HG02623 (cell line): ENCODE measurements at regions not wholly inside any gene's neighbourhood (a gene's known extent, or its start where the extent isn't known, plus 50 kb on each side); places are given as distances from the start of the nearest gene placed in this dataset.
A peak's percentile ranks its signal among the peaks of the same experiment; 100 is the strongest.
"Not testable (repeated sequence)": the region's sequence is repeated elsewhere in the genome, so short reads cannot be mapped to it uniquely, and the experiment has no call there.

Experiments
- ATAC-seq: cut with Tn5 transposase; IDR thresholded peaks from one replicate; pipeline ENCODE4 v1.9.1; 2021; ENCODE audit warnings: moderate library complexity; ENCODE audit not compliant: unreplicated experiment

DNA sequence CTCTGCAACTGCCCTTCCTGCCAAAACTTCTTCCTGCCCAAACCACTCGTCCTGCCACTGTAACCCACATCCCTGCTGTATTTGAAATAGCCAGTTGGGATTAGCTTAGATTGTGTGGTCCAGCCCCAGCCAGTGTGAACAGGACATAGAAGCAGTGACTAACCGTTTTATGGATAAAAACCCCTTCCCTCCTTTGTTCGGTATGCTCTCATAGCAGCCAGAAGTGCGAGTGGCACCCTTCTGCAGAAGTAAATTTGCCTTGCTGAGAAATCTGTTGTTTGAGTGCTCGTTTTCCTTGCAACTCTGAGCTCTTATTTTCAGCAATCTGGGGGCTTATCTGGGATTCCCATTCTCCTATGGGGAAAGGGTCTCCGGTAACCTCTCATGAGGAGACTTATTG is 470.0 kb downstream of the PRDM9 start:
- no peak for ATAC-seq

DNA sequence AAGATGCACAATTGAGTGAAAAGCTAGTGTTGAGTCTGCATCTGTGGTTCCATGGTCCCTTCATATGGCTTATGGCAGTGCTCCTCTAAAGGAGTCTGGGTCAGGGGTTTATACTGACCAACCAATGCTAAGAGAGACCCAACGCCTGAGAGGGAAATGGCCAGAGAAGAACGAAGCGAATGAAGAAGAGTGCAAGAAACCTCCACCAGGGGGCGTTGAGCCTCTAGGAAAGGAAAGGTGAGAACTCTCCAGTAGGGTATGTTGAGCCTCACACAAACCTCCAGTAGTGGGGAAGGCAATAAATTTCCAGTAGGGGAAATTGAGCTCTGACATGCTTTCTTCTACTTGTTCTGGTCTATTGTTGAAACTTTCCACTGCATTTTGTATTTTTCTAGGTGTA is 470.6 kb downstream of the PRDM9 start:
- no peak for ATAC-seq

DNA sequence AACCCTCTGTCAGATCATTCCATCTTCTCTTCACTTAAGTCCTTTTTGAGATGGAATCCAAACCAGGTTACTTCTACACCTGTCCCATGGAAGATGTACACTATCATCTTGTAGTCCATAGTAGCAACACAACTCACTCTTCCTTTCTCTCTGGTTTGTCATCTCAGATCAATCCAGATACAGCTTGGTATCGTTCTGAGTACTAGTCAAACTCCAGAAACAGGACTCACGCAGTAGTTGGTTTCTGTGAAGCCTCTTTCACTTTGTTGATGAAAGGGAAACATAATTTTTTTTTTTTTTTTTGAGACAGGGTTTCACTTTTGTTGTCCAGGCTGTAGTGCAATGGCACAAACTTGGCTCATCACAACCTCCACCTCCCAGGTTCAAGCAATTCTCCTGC is 484.0 kb downstream of the PRDM9 start:
- peak; percentile 86 for ATAC-seq

DNA sequence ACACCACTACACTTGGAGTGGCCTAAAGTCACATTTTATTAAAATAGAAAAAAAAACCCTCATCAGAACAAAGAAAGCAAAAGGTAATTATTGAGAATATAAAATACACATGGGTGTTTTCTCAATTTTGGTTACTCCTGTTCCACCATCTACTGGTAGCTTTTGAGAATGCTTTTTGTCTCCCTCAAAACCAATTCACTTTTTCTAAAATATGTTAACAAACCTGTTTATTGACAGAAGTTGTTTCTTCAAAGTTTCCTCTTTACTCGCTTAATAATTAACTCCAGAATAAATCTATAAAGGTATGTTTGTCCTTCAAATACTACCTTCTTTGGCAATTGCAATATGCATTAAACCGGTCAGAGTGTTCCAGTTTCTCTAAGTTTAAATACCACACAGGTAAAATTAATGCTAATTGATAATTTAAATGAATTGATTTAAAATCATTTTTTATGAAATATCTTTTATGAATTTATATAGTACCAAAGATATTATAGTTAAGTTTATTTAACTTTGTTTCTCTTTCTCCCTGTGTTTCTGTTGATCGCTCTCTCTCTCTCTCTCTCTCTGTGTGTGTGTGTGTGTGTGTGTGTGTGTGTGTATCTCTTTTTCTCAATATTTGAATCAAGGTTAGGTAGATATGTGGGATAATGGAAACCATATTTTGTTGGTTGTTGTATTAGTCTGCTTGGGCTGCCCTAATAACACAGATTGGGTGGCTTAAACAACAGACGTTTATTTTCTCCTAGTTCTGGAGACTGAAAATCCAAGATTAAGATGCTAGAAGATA is 487.4 kb downstream of the PRDM9 start:
- ATAC-seq: no peak

DNA sequence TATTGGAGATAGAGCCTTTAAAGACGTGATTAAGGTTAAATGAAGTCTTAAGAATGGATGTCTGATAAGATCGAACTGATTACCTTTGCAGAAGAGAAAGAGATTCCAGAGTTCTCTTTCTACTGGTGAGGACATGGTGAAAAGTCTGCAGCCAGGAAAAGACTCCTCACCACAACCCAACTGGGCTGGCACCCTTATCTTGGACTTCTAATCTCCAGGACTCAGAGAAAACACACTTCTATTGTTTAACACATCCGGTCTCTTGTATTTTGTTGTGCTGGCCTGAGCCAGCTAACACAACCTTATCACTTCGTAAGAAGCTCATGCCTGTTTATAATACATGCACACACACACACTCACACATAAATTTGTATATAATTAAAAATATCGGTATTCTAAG is 489.1 kb downstream of the PRDM9 start:
- ATAC-seq: no peak

DNA sequence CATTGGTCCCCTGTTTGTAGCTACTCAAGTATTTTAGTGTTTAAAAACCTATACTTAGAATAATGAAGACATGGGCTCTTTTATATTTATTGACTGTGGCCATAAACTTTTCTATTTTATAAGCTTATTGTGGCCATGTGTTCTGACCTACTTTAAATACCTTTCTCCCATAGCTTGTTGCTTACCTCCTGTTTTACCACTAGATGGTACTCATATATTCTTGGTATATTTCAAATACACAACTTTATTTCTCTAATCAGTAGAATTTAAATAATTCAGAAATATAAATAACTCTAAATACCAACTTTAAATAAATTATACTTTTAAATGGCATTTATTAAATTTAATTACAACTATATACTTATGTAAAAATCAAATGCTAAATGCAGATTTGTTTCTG is 498.0 kb downstream of the PRDM9 start:
- ATAC-seq: no peak

DNA sequence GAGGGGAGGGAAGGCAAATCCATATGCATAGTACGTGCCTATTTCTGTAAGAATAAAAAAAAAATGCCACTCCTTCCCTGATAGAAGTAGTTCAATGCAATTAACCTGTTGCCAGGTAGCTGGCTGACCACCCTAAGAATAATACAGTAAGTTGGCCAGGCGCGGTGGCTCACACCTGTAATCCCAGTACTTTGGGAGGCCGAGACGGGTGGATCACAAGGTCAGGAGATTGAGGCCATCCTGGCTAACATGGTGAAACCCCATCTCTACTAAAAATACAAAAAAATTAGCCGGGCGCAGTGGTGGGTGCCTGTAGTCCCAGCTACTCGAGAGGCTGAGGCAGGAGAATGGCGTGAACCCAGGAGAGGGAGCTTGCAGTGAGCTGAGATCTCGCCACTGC is 510.3 kb downstream of the PRDM9 start:
- not testable (repeated sequence) for ATAC-seq

DNA sequence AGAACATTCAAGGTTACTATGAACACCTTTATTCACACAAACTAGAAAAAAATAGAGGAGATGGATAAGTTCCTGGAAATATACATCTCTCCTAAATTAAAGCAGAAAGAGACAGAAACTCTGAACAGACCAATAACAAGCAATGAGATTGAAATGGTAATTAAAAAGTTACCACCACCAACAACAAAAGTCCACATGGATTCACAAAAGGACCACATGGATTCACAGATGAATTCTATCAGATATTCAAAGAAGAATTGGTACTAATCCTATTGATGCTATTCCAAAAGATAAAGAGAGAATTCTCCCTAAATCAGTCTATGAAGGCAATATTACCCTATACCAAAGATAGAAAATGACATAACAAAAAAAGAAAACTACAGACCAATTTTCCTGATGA is 518.9 kb downstream of the PRDM9 start:
- ATAC-seq: no peak

DNA sequence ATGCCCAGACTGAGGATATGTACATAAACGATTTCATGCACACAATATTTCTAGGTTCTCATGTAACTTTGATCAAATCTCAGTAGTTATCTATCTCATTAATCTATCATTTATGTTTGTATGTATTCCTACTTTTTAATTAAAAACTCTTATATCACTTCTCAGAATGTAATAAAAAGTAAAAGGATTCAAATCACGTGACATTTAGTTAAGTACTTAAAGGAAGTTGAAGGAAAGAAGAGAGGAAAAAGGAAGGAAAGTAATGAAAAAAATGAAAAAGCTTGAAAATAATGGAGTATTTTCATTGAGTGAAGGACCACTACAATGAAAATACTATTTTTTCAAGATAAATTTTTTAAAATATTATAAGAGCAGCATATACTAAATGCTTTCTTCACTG is 535.3 kb downstream of the PRDM9 start:
- ATAC-seq: no peak

DNA sequence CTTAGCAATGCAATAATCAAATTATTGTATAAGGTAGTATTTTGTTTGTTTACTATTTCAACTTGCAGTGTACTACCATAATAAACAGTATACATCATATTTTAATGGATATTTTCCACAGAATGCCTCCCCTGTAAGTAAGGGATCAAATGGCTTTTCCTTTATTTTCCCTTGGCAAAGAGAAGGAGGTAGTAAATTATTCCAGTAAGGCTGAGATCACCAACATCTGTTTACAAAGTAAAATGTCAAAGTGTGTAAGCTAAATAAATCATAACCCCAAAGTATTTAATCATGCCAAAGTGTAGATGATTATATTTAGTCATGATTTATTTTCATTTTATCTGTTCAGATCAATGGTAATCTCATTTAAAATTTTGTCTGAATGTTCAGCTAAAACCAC is 537.6 kb downstream of the PRDM9 start:
- ATAC-seq: no peak

DNA sequence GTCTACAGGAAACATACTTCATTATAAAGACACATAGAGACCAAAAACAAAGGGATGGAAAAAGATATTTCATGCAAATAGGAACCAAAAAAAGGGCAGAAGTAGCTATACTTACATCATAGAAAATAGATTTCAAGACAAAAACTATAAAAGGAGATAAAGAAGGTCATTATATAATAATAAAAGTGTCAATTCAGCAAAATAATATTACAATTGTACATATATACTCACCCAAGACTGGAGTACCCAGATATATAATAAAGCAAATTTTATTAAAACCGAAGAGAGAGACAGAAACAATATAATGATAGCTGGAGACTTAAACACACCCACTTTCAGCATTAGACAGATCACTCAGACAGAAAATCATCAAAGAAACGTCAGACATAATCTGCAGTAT is 546.3 kb downstream of the PRDM9 start:
- ATAC-seq: no peak

DNA sequence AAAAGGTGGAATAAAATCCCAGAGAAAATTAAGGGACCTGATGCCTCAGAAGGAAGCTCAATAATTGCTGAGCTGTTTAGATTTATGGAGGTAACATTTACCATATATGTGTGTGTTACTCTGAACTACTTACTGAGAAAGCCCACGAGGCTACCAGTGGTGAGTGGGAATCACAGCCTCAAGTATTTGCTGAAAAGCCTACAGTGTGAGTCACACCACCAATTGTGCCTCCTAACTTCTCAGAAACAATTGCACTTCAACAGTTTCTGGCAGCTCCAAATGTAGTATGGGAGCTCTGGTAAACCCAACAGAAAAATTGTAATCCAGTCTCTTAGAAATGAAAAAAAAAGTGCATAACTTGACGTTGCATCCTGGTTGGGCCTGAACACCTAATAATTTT is 551.6 kb downstream of the PRDM9 start:
- ATAC-seq: no peak

DNA sequence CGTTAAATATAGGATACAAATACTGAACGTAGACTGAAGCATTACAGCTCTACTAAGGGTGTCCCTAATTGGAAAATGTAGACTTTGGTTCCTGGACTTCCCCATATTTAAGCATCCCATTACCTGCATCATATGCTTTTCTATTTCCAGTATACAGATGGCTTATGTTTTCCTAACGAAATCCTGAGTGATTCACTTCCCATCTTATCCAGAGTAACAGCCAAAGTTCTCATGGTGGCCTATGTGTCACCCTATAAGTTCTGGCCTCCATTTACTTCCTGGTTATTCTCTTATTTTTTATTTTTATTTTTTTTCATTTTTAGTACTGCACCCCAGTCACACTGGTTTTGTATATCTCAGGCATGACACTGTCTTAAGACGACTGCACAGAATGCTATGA is 552.3 kb downstream of the PRDM9 start:
- ATAC-seq: no peak

DNA sequence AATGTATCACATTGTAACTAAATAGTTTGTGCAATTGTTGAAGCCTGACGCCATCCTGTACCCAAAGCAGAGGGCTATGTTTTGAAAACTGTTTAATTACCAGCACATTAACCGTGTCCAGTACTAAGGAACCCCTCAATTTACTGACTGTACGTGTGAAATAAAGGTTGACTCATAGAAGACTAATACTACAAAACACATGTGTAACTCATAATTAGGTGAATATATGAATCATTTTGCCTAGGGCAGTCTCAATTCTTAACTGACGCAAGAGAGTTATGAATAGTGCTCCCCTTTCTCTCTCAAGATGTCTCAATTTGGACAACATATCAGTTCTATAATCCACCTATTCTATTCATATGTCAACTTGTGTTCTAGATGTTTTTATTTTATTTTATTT is 558.4 kb downstream of the PRDM9 start:
- ATAC-seq: no peak

DNA sequence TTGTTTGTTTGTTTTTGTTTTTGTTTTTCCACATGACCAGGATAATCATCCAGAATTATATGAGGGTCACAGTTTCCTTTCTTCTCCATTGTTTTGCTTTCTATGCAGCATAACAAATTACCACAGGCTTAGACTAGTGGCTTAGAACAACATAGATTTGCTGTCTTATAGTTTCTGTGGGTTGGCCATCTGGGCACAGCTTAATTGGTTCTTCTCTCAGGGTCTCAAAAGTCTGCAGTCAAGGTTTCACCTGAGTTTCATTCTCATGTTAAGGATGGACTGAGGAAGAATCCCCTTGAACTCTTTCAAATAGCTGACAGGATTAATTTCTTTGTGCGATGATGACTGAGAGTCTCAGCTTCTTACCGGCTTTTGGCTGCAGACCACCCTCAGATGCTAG is 559.8 kb downstream of the PRDM9 start:
- ATAC-seq: no peak

DNA sequence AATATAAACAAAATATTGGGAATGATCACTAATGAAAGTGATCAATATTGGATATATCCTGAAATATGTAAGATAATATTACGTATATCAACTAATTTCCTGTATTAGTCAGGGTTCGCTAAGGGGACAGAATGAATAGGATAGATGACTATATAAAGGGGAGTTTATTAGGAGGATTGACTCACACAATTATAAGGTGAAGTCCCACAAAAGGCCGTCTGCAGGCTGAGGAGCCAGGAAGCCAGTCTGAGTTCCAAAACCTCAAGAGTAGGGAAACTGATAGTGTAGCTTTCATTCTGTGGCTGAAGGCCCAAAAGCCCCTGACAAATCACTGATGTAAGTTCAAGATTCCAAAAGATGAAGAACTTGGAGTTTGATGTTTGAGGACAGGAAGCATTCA is 561.1 kb downstream of the PRDM9 start:
- ATAC-seq: no peak

DNA sequence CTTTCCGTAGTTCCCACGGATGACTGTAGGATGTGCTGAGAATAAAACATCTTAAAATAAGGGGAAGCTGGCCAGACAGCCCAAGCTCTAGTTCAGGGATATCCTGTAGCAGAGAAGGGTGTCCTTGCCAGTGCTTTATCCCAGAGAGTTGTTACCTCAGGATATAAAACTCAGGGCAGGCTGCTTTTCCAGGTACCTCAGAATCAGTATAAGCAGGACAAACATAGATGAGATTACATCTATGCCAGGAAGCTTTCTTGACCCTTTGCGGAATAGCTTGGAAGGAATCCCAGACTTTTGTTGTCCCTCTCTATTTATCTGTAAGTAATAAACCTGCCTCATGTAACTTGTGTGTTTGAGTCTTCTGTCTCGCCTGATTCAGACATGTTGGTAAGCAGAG is 565.7 kb downstream of the PRDM9 start:
- no peak for ATAC-seq

DNA sequence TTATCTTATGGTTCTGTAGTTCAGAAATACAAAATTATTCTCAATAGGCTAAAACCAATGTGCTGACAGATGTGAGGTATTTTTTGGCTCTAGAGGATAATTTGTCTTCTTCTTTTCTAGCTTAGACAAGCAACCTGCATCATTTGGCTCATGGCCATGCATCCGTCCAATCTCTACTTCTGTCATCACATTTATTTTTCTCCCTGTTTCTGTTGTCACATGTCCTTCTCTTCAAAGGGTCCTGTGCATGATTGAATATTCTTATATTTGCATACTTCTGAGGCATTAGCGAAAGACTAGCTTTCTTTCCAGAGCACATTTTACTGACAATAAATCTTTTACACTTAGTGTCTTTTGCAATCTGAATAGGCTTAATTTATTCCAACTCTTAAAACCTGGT is 564.7 kb downstream of the CDH10 start:
- no peak for ATAC-seq

DNA sequence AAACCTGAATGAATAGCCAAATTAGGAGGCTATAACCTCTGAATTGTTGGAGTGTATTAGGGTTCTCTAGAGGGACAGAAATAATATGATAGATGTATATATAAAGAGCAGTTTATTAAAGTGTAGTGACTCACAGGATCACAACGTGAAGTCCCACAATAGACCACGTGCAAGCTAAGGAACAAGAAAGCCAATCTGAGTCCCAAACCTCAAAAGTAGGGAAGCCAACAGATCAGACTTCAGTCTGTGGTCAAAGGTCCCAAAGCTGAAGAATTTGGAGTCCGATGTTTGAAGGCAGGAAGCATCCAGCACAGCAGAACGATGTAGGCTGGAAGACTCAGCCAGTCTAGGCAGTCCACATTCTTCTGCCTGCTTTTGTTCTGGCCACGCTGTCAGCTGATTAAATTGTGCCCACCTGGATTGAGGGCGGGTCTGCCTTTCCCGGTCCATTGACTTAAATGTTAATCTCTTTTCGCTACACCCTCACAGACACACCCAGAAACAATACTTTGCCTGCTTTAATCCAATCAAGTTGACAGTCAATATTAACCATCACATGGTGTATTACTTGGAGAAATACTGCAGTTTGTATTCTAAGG is 550.6 kb downstream of the CDH10 start:
- no peak for ATAC-seq

DNA sequence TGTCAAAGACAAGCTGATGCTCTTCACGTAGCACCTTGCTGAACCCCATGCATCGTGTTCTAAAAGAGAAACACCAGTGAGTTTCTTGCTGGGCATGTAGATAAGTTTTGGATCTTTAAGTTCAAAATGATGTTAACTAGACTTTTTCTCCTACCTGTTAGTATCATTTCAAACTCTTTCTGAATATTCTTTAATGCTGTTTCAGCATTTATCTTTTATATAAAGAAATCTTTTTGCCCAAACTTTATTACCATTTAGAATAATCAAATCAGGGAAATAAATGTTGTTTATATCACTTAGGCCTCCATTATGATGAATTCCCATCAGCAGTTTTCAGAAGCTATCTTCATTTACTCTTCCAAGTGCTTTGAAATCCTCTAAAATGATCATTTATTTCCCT is 542.8 kb downstream of the CDH10 start:
- ATAC-seq: no peak

DNA sequence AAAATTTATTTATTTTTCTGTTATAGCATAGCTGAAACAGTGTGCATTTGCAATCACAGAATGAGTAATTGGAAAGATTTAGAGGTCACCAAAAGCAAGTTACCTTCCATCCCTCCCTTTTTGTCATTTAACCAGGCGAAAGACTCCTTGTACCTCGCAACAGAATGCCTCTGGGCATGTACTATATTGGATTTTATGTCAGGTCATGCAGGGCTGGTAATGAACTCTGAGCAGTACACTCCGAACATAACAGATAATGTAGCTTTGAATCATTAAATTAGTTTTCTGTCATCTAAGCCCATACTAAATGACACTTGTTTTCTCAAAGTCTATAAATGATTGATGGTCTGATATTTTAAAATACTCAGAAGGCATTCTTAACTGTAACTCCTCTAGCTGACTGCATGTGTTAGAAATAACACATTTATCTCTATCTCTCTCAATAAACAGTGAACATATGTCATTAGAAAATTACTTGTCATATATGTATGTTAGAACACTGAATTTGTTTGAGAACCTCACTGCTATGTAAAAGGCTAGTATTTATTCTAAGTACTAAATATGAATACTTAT is 541.2 kb downstream of the CDH10 start:
- ATAC-seq: no peak

DNA sequence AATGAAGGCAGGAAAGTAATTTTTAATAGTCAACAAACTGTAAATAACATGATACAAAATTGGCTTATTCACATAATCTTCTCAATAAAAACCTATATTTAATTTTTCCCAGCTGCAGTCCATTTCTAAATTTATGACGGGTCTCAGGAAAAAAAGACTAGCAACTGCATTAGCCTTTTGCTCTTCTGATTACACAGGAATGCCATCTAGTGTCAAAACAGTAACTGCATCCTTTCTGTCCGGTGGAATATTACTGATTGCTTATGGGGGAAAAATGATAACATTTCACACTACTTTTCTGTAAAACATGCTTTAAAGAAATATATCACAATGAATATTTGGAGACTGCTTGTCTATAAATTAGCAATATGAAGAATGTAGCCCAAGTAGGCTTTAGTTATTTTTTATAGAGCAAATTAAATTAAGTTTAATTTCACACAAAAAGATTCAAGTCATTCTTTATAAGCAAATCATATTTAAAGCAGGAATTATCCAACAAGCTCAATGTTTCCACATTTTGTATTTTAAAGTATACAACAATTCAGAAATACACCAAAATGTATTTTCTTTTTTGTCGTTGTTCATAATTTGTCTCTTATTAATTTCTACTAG is 534.7 kb downstream of the CDH10 start:
- ATAC-seq: no peak
